ENCODE measurements at regions not wholly inside any gene's neighbourhood (a gene's known extent, or its start where the extent isn't known, plus 50 kb on each side); places are given as distances from the start of the nearest gene placed in this dataset.

DNA sequence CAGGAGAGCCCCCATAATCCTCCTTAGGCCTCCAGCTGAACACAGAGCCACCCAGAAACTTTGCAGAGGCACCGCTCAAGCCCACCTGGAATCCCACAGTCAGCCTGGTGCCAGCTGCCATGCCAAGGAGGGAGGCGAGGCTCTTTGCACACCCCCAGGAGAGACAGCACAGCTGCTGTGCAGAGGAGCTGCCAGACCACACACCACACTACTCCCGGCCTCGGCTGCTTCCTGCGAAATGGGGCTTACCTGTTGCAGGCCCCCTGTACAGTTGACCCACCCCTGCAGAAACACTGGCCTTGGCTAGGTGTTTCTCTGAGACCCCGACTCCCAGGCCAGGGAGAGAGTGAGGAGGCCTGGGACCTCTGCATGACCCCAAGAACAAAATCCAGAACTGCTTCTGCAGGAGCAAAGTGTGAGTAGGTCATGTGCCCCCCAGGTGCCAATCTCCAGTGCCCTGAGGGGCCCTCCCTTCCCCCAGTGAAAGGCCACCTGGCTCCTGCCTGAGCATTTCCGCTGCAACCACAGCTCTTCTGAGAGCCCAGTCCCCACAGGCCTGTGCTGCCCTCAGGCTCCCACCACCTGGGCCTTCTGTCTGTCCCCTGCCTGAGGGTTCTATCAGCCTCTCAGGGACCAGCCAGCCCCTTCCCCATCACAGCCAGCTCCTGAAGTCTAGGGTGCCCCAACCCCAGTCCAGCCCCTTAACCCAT, 580.4 kb downstream of the UQCRFS1 start:
- no peak for TF ChIP-seq POLR2AphosphoS5 (IDR thresholded peaks at IDR 0.05; ENCODE audit: low read depth, low read length)
- no peak for TF ChIP-seq POLR2A (IDR thresholded peaks at IDR 0.05; ENCODE audit: low read depth, low read length)
- TF ChIP-seq SPI1 (IDR thresholded peaks at IDR 0.05; ENCODE audit: low read depth, low read length) = no peak
- no peak for TF ChIP-seq TAF1 (IDR thresholded peaks at IDR 0.05; ENCODE audit: low read depth, low read length)
- no peak for TF ChIP-seq POU2F2 (IDR thresholded peaks at IDR 0.05; ENCODE audit: low read depth, low read length)

All from GM12891 (cell line).